Thoracic aorta (tissue), 2 donors: ENCODE measurements at regions not wholly inside any gene's neighbourhood (a gene's known extent, or its start where the extent isn't known, plus 50 kb on each side); places are given as distances from the start of the nearest gene placed in this dataset.
"Not testable (repeated sequence)": the region's sequence is repeated elsewhere in the genome, so short reads cannot be mapped to it uniquely, and the experiment has no call there.

Experiments used
- ATAC-seq: fragments of 150-250 bp; one replicate; pipeline ENCODE4 v1.8.0; 2017; ENCODE audit warnings: low read depth; ENCODE audit not compliant: insufficient number of reproducible peaks, low FRiP score
- DNase-seq: peaks from one replicate; pipeline ENCODE4 v3.0.0-alpha.2; 2020; ENCODE audit warnings: low spot score
- H3K27ac ChIP-seq, 2 donors: fragments of 200-600 bp; sonication (generic); 1 replicate in 1 of 2; 2 replicates in 1 of 2; pipeline ENCODE4 v1.5.1; 2016; ENCODE audit warnings: mild to moderate bottlenecking in 2 of 2, moderate library complexity in 2 of 2
- H3K27me3 ChIP-seq: fragments of 200-600 bp; sonication (generic); replicated peaks from 2 replicates; pipeline ENCODE4 v1.6.0; 2016; ENCODE audit warnings: mild to moderate bottlenecking; ENCODE audit not compliant: insufficient read depth
- H3K36me3 ChIP-seq: fragments of 200-600 bp; sonication (generic); one replicate; pipeline ENCODE4 v1.5.1; 2016
- H3K4me1 ChIP-seq, 2 donors: fragments of 200-600 bp; sonication (generic); 1 replicate in 1 of 2; 2 replicates in 1 of 2; pipeline versions ENCODE4 v1.5.1 to v1.6.0; 2016; ENCODE audit warnings: low read depth in 2 of 2, mild to moderate bottlenecking in 1 of 2; ENCODE audit not compliant: control insufficient read depth in 1 of 2
- H3K4me3 ChIP-seq: fragments of 200-600 bp; sonication (generic); 2 replicates; pipeline ENCODE4 v1.5.1; 2016; ENCODE audit warnings: mild to moderate bottlenecking
- H3K9me3 ChIP-seq: fragments of 200-600 bp; sonication (generic); 2 replicates; pipeline ENCODE4 v1.5.1; 2016
- CTCF ChIP-seq: fragments of 200-600 bp; sonication (generic); IDR thresholded peaks from one replicate; pipeline ENCODE4 v1.5.1; 2019; ENCODE audit warnings: antibody characterized with exemption

DNA sequence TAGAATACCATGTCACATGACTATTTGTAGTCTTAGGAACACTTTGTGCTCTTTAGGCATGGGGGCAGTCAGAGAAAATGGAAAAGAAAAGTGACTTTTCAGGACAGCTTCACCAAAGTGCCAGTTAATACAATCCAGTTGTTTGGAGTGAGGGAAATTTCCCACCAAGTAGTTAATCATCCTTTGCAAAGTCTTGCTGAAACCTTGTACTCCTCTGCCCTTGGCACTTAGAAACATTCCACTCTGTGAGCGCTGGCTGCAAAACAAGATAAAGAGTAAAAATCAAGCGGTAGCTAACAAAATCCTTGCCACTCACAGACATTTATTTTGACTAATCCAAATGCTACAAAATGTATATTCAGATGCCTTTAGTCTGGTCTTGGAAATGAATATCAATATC is 229.2 kb upstream of the HSF2 start:
- ATAC-seq (no peak), DNase-seq (no peak)
- Histone ChIP-seq H3K9me3 (no peaks in the 10 kb centered on the region), H3K4me3 (no peak overlapping the region), H3K36me3 (no peaks in the 10 kb centered on the region), H3K4me1 (peaks cover 0 to 2% of the 10 kb centered on the region in 2 donors), H3K27ac (no peak overlapping the region), H3K27me3 (no peaks in the 10 kb centered on the region)
- TF ChIP-seq CTCF: no peak

- Histone ChIP-seq H3K36me3 (no peaks in the 10 kb centered on the region), H3K27me3 (no peaks in the 10 kb centered on the region), H3K4me1 (peaks cover 0 to 6% of the 10 kb centered on the region in 2 donors), H3K4me3 (no peak overlapping the region), H3K27ac (no peak overlapping the region), H3K9me3 (no peaks in the 10 kb centered on the region)
- no peak for DNase-seq
- TF ChIP-seq CTCF: no peak
- ATAC-seq: no peak
These were observed 220.5 kb upstream of the HSF2 start for GRCh38 chr6:122178988-122179387.

GRCh38 chr6:122180132-122180531 is 219.3 kb upstream of the HSF2 start:
- Histone ChIP-seq H3K36me3 (no peaks in the 10 kb centered on the region), H3K4me1 (peaks cover 0 to 6% of the 10 kb centered on the region in 2 donors), H3K4me3 (no peak overlapping the region), H3K9me3 (no peaks in the 10 kb centered on the region), H3K27me3 (no peaks in the 10 kb centered on the region), H3K27ac (no peak overlapping the region)
- TF ChIP-seq CTCF: no peak
- DNase-seq: no peak
- ATAC-seq: no peak

DNA sequence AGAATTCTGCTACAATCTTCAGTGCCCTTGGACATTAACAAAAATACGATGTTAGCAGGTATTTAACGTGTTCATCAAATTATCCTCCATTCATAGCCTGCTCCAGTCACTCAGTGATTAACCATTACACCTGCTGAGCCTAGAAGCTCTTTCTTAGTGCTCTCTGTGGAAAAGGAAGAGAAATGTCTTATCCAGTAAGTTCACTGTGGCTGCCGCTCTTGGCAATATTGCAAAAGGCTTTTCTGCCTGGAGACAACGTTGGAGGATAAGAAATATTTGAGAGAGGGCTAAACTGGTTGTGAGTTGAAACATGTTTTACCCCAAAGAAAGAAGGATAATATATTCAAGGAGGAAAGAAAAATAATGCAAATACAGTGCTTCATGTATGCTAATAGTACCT is 217.4 kb upstream of the HSF2 start:
- Histone ChIP-seq H3K36me3 (no peaks in the 10 kb centered on the region), H3K4me3 (no peak overlapping the region), H3K9me3 (no peaks in the 10 kb centered on the region), H3K4me1 (peaks cover 0 to 6% of the 10 kb centered on the region in 2 donors), H3K27me3 (no peaks in the 10 kb centered on the region), H3K27ac (no peak overlapping the region)
- no peak for TF ChIP-seq CTCF
- ATAC-seq (no peak), DNase-seq (no peak)

- Histone ChIP-seq H3K27me3 (no peaks in the 10 kb centered on the region), H3K27ac (no peak overlapping the region), H3K4me3 (peak overlapping the region; percentile 30), H3K4me1 (peaks cover 0 to 6% of the 10 kb centered on the region in 2 donors), H3K36me3 (no peaks in the 10 kb centered on the region), H3K9me3 (no peaks in the 10 kb centered on the region)
- DNase-seq (no peak), ATAC-seq (no peak)
- peak; percentile 49 for TF ChIP-seq CTCF
These were observed 215.0 kb upstream of the HSF2 start for GRCh38 chr6:122184401-122184827.

DNA sequence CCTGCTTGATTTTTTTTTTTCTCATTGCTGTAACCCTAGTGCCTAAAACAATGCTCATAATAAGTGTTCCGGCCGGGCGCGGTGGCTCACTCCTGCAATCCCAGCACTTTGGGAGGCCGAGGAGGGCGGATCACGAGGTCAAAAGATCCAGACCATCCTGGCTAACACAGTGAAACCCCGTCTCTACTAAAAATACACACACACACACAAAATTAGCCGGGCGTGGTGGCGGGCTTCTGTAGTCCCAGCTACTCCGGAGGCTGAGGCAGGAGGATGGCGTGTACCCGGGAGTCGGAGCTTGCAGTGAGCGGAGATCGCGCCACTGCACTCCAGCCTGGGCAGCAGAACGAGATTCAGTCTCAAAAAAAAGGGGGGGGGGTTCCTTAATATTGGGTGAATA is 214.0 kb upstream of the HSF2 start:
- not testable (repeated sequence) for ATAC-seq, H3K27me3 ChIP-seq, H3K36me3 ChIP-seq, H3K27ac ChIP-seq, H3K4me1 ChIP-seq, H3K4me3 ChIP-seq, H3K9me3 ChIP-seq, DNase-seq
